WERI-Rb-1 (cell line): ENCODE measurements at regions not wholly inside any gene's neighbourhood (a gene's known extent, or its start where the extent isn't known, plus 50 kb on each side); places are given as distances from the start of the nearest gene placed in this dataset.

ENCODE experiments used
- DNase-seq: peaks from one replicate; pipeline ENCODE4 v3.0.0-alpha.2; 2020
- H3K27ac ChIP-seq: fragments of 250-450 bp; sonication (Bioruptor Pico); 2 replicates; pipeline ENCODE4 v1.5.1; 2020; ENCODE audit warnings: mild to moderate bottlenecking, moderate library complexity
- H3K27me3 ChIP-seq: fragments of 250-450 bp; sonication (Bioruptor Pico); 2 replicates; pipeline ENCODE4 v1.5.1; 2021; ENCODE audit warnings: mild to moderate bottlenecking, low read depth, moderate library complexity; ENCODE audit not compliant: insufficient read depth, severe bottlenecking
- H3K36me3 ChIP-seq: fragments of 250-450 bp; sonication (Bioruptor Pico); 2 replicates; pipeline ENCODE4 v1.5.1; 2020; ENCODE audit warnings: mild to moderate bottlenecking, moderate library complexity
- H3K4me3 ChIP-seq: 2 replicates; pipeline ENCODE4 v1.5.1; 2011; ENCODE audit warnings: low read depth, mild to moderate bottlenecking, control low read depth, low read length
- H3K9me3 ChIP-seq: fragments of 250-450 bp; sonication (Bioruptor Pico); 2 replicates; pipeline ENCODE4 v1.5.1; 2021; ENCODE audit warnings: mild to moderate bottlenecking, moderate library complexity; ENCODE audit not compliant: severe bottlenecking
- TF ChIP-seq, protein P1 (sequence below): IDR thresholded peaks from 2 replicates; pipeline ENCODE4 v1.5.1; 2011; ENCODE audit warnings: low read depth, mild to moderate bottlenecking, control low read depth, inconsistent platforms, low read length

DNA sequence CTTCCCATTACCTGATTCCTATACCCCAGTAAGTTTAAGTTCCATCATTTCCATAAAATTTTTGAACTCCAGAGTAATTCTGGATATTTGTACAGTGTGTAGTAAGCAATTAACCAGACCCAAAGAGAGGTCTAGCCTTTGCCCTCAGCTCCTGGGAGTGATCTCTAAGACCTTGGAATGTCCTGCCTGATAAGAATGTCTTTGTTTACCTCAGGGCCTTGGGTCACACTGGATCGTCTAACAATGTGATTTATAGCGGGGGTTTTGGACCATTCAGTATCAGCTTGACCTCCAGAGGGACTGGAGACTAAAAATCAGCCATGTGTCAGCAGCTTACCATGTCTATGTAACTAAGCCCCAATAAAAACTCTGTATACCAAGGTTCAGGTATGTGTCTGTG is 330.9 kb upstream of the PPP1R2C start:
- Histone ChIP-seq H3K9me3 (no peaks in the 10 kb centered on the region), H3K27me3 (no peaks in the 10 kb centered on the region), H3K36me3 (no peaks in the 10 kb centered on the region), H3K27ac (no peak overlapping the region), H3K4me3 (no peak overlapping the region)
- no peak for DNase-seq
- TF ChIP-seq, protein P1, sequence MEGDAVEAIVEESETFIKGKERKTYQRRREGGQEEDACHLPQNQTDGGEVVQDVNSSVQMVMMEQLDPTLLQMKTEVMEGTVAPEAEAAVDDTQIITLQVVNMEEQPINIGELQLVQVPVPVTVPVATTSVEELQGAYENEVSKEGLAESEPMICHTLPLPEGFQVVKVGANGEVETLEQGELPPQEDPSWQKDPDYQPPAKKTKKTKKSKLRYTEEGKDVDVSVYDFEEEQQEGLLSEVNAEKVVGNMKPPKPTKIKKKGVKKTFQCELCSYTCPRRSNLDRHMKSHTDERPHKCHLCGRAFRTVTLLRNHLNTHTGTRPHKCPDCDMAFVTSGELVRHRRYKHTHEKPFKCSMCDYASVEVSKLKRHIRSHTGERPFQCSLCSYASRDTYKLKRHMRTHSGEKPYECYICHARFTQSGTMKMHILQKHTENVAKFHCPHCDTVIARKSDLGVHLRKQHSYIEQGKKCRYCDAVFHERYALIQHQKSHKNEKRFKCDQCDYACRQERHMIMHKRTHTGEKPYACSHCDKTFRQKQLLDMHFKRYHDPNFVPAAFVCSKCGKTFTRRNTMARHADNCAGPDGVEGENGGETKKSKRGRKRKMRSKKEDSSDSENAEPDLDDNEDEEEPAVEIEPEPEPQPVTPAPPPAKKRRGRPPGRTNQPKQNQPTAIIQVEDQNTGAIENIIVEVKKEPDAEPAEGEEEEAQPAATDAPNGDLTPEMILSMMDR = no peak

DNA sequence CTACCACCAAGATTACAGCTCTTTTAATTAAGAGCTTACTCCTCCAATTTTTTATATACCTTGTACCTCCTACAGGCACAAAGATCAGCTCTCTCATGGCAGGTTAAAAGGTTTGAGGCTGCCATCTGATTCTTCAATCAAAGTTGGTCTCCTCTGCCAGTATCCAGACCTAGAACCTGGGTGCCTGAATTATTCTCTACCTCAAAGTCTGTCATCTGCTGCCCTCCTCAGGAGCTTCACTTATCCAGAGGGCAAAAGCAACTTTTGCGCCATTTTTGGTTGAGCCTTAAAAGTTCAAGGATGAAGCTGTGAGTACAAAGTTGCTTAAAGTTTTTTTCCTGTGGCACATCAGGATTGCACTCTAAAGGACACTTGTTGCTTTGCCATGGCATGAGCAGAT is 343.7 kb upstream of the PPP1R2C start:
- Histone ChIP-seq H3K36me3 (no peaks in the 10 kb centered on the region), H3K27ac (no peak overlapping the region), H3K27me3 (no peaks in the 10 kb centered on the region), H3K9me3 (no peaks in the 10 kb centered on the region), H3K4me3 (no peak overlapping the region)
- TF ChIP-seq, protein P1 = no peak
- no peak for DNase-seq

DNA sequence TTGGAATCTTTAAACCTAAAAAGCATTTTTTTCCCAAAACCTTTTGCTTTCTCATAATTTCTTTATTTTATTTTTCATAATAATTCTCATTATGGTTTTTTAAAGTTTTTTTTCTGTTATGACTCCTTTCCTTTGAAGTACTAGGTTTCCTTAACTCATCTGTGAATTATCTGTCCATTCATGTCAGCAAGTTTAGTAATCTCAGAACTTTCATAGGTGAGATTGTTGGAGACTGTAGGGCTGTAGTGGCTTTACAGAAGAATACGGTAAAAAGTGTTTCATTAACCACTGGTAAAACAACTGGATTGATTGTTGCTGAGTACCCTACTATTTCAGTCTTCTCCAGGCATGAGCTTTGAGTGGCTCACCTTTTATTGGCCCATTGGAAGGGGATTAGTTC is 361.7 kb upstream of the PPP1R2C start:
- Histone ChIP-seq H3K27ac (no peak overlapping the region), H3K36me3 (no peaks in the 10 kb centered on the region), H3K9me3 (no peaks in the 10 kb centered on the region), H3K27me3 (no peaks in the 10 kb centered on the region), H3K4me3 (no peak overlapping the region)
- no peak for DNase-seq
- TF ChIP-seq, protein P1 = no peak

DNA sequence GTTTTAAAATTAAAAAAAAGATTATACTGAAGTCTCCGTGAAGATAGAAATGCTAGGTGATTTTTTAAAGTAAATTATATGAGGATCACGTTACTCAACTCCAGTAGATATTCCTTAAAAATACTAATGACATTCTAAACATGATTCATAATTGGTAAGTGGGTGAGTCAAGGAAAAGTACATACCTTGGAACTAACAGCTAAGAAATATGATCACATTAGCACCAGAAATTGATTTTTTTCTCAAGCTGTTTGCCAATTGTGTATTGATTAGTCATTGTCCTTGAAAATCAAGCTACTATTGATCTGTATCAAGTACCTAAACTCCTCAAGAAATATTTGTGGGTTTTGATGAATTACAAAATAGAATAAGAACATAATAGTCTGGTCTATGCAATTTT is 362.6 kb upstream of the PPP1R2C start:
- Histone ChIP-seq H3K27ac (no peak overlapping the region), H3K9me3 (no peaks in the 10 kb centered on the region), H3K4me3 (no peak overlapping the region), H3K27me3 (no peaks in the 10 kb centered on the region), H3K36me3 (no peaks in the 10 kb centered on the region)
- TF ChIP-seq, protein P1 = no peak
- no peak for DNase-seq

DNA sequence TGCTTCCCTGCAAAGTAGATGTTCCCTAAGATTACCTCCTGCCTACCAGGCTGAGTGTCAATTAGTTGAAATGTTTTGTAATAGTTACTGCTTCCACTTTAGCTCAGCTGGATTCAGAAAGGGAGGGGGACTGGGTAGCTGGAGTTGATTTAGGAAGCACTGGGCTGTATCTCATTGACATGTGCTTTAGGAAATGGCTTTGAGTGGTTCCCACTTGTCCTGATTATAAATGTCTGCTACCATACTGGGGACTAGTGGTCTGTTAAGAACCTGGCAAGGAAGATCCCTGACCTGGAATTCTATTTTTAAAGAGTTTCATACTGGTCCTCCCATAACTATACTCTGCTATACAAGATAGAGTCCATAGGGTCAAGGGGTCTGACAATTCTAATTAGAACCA is 363.9 kb upstream of the PPP1R2C start:
- Histone ChIP-seq H3K36me3 (no peaks in the 10 kb centered on the region), H3K27me3 (no peaks in the 10 kb centered on the region), H3K27ac (no peak overlapping the region), H3K4me3 (no peak overlapping the region), H3K9me3 (no peaks in the 10 kb centered on the region)
- no peak for DNase-seq
- TF ChIP-seq, protein P1 = no peak

DNA sequence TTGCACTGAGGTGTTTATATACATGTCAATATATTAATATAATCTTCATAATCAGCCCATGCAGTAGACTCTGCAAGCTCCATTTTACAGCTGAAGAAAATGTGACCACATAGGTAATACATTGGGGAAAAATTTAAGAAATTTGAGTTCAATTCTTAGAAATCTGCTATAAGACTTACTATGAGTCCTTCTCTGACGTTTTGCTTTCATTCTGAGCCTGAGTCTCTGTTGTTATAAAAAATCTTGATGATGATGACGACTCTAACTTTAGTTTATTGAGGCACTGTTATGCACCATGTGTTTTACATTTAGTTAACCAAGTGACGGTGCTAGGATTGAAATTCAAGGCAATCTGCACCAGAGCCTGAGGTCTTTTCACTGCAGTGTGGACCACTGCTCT is 370.3 kb upstream of the PPP1R2C start:
- no peak overlapping the region for H3K4me3 ChIP-seq
- no peak overlapping the region for H3K27ac ChIP-seq
- no peak for DNase-seq
- H3K9me3 ChIP-seq = no peaks in the 10 kb centered on the region
- TF ChIP-seq, protein P1 = no peak
- H3K36me3 ChIP-seq = no peaks in the 10 kb centered on the region
- H3K27me3 ChIP-seq = no peaks in the 10 kb centered on the region
